ENCODE measurements at regions not wholly inside any gene's neighbourhood (a gene's known extent, or its start where the extent isn't known, plus 50 kb on each side); places are given as distances from the start of the nearest gene placed in this dataset.

DNA sequence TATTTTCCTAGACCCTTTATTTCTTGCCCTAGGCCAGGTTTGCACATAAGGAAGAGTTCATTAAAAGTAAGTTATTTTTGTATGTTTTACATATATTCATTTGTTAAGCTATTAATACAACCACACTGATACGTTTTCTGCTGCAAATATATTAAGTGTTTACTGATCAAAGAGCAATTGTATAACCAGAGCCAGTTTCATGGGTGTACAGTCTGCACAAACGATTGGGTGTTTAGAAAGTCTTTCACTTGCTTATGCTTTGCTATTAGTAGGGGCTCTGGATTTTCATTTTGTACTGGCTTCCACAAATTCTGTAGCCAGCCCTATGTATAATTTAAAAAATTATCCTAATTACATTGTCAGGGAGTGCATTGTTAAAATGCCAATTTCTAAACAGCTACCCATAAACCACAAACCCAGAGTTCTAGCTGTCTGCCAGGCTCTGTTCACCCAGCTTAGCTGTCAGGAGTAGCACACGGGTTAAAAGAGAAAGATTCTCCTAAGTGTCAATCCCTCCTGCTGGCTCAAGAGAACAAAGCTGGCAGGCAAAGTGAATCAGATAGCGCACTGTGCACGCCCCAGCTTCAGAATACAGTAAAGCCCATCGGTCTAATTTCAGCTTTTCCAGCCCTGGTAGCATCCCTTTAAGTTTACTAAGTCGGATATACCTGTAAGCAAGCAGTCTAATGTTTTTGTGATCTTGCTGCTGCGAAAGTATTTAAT lies 151.0 kb upstream of the LMO3 start:
- Mint-ChIP-seq H3K9me3 (ENCODE audit: unreplicated experiment) (no peaks in the 10 kb centered on the region), H3K4me3 (ENCODE audit: unreplicated experiment) (no peak overlapping the region), H3K27me3 (ENCODE audit: insufficient read depth, unreplicated experiment) (peaks cover 12% of the 10 kb centered on the region), H3K27ac (ENCODE audit: low read depth, unreplicated experiment) (no peak overlapping the region), H3K4me1 (ENCODE audit: insufficient read depth, unreplicated experiment) (no peaks in the 10 kb centered on the region), H3K36me3 (ENCODE audit: insufficient read depth, unreplicated experiment) (no peaks in the 10 kb centered on the region)
- intact Hi-C loops (cut with micrococcal nuclease): no loop called here
- no peak for DNase-seq (ENCODE audit: unreplicated experiment)
- BruUV-seq (replicated peaks): no TSS peak
- ChIA-PET CTCF (no interaction called here), POLR2A (no interaction called here)
- TF ChIP-seq, protein P1, sequence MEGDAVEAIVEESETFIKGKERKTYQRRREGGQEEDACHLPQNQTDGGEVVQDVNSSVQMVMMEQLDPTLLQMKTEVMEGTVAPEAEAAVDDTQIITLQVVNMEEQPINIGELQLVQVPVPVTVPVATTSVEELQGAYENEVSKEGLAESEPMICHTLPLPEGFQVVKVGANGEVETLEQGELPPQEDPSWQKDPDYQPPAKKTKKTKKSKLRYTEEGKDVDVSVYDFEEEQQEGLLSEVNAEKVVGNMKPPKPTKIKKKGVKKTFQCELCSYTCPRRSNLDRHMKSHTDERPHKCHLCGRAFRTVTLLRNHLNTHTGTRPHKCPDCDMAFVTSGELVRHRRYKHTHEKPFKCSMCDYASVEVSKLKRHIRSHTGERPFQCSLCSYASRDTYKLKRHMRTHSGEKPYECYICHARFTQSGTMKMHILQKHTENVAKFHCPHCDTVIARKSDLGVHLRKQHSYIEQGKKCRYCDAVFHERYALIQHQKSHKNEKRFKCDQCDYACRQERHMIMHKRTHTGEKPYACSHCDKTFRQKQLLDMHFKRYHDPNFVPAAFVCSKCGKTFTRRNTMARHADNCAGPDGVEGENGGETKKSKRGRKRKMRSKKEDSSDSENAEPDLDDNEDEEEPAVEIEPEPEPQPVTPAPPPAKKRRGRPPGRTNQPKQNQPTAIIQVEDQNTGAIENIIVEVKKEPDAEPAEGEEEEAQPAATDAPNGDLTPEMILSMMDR (IDR thresholded peaks at IDR 0.05; ENCODE audit: unreplicated experiment): no peak

DNA sequence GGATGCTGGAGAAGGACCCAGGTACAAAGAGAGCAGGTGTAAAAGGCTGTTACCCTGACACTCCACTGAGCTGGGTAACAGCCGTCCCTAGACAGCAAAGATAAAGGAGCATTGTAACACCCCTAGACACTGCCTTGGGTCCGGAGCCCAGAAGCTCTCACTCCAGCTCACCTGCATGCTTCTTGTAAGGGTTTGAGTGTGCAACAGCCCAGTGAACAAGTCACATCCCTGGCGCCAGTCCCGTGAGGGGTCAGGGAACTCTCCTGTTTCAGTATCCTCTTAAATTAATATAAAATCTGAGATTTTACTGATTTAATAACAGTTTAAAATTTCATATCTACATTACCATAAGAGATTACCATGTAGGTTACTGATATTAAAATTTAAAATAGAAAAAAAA lies 124.8 kb upstream of the LMO3 start:
- DNase-seq (ENCODE audit: unreplicated experiment): no peak
- H3K4me3 Mint-ChIP-seq (ENCODE audit: unreplicated experiment): no peak overlapping the region
- TF ChIP-seq, protein P1 (IDR thresholded peaks at IDR 0.05; ENCODE audit: unreplicated experiment): no peak
- H3K9me3 Mint-ChIP-seq (ENCODE audit: unreplicated experiment): no peaks in the 10 kb centered on the region
- no peaks in the 10 kb centered on the region for H3K36me3 Mint-ChIP-seq (ENCODE audit: insufficient read depth, unreplicated experiment)
- H3K27ac Mint-ChIP-seq (ENCODE audit: low read depth, unreplicated experiment): no peak overlapping the region
- H3K4me1 Mint-ChIP-seq (ENCODE audit: insufficient read depth, unreplicated experiment): no peaks in the 10 kb centered on the region
- CTCF ChIA-PET: no interaction called here
- no peaks in the 10 kb centered on the region for H3K27me3 Mint-ChIP-seq (ENCODE audit: insufficient read depth, unreplicated experiment)
- POLR2A ChIA-PET: no interaction called here
- intact Hi-C loops (cut with micrococcal nuclease): no loop called here
- BruUV-seq (replicated peaks): no TSS peak

DNA sequence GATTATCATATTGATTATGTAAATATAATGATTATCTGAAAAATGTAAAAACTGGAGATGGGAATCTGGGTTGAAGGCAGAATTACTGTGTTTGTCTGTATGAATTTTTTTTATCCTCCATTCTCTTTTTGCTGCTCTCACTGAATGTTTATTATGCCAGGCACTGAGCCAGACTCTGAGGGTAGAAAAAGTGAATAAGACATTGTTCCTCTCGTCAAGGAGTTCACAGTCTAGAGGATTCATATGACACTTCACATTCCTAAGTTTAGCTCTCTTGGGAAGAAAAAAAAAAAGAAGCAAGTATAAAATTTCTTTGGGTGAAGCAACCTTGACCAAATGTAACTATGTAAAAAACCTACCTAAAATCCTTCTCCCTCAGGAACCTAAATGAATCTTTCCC lies 120.9 kb upstream of the LMO3 start:
- peak; percentile 63 for DNase-seq (ENCODE audit: unreplicated experiment)
- POLR2A ChIA-PET: no interaction called here
- Mint-ChIP-seq H3K36me3 (ENCODE audit: insufficient read depth, unreplicated experiment) (no peaks in the 10 kb centered on the region), H3K4me1 (ENCODE audit: insufficient read depth, unreplicated experiment) (no peaks in the 10 kb centered on the region), H3K27me3 (ENCODE audit: insufficient read depth, unreplicated experiment) (no peaks in the 10 kb centered on the region), H3K27ac (ENCODE audit: low read depth, unreplicated experiment) (no peak overlapping the region), H3K4me3 (ENCODE audit: unreplicated experiment) (no peak overlapping the region), H3K9me3 (ENCODE audit: unreplicated experiment) (no peaks in the 10 kb centered on the region)
- TF ChIP-seq, protein P1 (IDR thresholded peaks at IDR 0.05; ENCODE audit: unreplicated experiment): no peak
- intact Hi-C loops (cut with micrococcal nuclease): no loop called here
- CTCF ChIA-PET: interaction anchor here (0.7 kb wide), 1 partner anchor 12 kb away, joined by 3 read pairs; no protein-coding TSS in a partner anchor
- no TSS peak for BruUV-seq (replicated peaks)

DNA sequence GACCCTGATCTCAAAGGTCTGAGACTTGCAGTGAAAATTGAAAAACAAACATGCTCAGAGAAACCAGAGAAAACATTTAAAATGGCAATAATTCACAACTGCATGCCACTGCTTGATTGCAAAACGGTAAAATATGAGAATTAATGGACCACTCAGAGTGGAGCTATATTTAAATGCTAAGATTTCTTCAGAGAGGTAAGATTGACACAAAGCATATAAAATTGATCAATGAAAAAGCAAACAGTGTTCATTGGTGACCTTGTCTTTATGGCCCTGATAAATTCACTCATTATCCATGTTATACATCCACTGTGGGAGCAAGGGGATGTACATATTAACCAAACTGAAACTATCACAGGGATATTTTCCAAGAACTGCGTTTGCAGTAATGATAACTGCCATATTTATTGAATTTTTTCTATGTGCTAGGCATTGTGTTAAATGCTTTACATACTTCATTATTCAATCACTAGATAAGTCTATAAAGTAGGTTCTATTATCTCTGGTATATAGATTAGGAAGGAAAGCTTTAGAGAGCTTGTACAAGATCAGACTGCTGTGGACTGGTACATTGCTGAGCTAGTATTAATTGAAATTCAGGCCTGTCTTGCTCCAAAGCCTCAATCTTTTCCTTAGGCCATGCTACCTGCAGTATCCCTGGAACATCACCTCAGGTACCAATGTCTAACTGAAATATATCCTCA lies 113.9 kb upstream of the LMO3 start:
- no peak overlapping the region for H3K4me3 Mint-ChIP-seq (ENCODE audit: unreplicated experiment)
- POLR2A ChIA-PET: no interaction called here
- CTCF ChIA-PET: no interaction called here
- no peaks in the 10 kb centered on the region for H3K9me3 Mint-ChIP-seq (ENCODE audit: unreplicated experiment)
- intact Hi-C loops (cut with micrococcal nuclease): no loop called here
- no peaks in the 10 kb centered on the region for H3K4me1 Mint-ChIP-seq (ENCODE audit: insufficient read depth, unreplicated experiment)
- no peaks in the 10 kb centered on the region for H3K27me3 Mint-ChIP-seq (ENCODE audit: insufficient read depth, unreplicated experiment)
- BruUV-seq (replicated peaks): no TSS peak
- no peaks in the 10 kb centered on the region for H3K36me3 Mint-ChIP-seq (ENCODE audit: insufficient read depth, unreplicated experiment)
- H3K27ac Mint-ChIP-seq (ENCODE audit: low read depth, unreplicated experiment): no peak overlapping the region
- DNase-seq (ENCODE audit: unreplicated experiment): no peak
- TF ChIP-seq, protein P1 (IDR thresholded peaks at IDR 0.05; ENCODE audit: unreplicated experiment): no peak
